ENCODE measurements at regions not wholly inside any gene's neighbourhood (a gene's known extent, or its start where the extent isn't known, plus 50 kb on each side); places are given as distances from the start of the nearest gene placed in this dataset.

- Histone ChIP-seq H3K9me3 (ENCODE audit: insufficient read depth in 2 of 2, low read depth in 1 of 2, low read length in 1 of 2) (peaks cover 0 to 4% of the 10 kb centered on the region in 2 experiments; a peak in 1 of 4 replicates), H3K36me3 (ENCODE audit: control insufficient read depth in 2 of 4, insufficient read depth in 4 of 4, low read length in 3 of 4) (no peaks in the 10 kb centered on the region), H3K79me2 (ENCODE audit: control insufficient read depth in 1 of 2, insufficient read depth in 2 of 2, low read length in 2 of 2) (no peaks in the 10 kb centered on the region), H3K27me3 (replicated peaks in 1 of 4; ENCODE audit: control insufficient read depth in 3 of 4, extremely low read depth in 1 of 4, insufficient read depth in 3 of 4, low read length in 3 of 4) (no peaks in the 10 kb centered on the region), H3K79me1 (ENCODE audit: low read depth, low read length) (no peaks in the 10 kb centered on the region), H2BK15ac (ENCODE audit: low read length) (no peak overlapping the region), H4K8ac (ENCODE audit: extremely low read depth, insufficient read depth, low read length) (no peak overlapping the region), H3K23ac (ENCODE audit: insufficient read length) (no peak overlapping the region), H3K4me3 (ENCODE audit: extremely low read depth in 1 of 4, insufficient read depth in 2 of 4, low read depth in 3 of 4, low read length in 4 of 4) (no peak overlapping the region), H3K4me2 (ENCODE audit: insufficient read depth in 1 of 2, low read depth in 2 of 2, low read length in 2 of 2) (no peak overlapping the region), H4K20me1 (replicated peaks in 1 of 2; ENCODE audit: control insufficient read depth in 1 of 2, insufficient read depth in 2 of 2, low read length in 2 of 2) (no peaks in the 10 kb centered on the region), H2BK120ac (replicated peaks; ENCODE audit: low read depth, low read length) (no peak overlapping the region), H2BK5ac (ENCODE audit: low read depth, low read length) (no peak overlapping the region), H3K4ac (replicated peaks; ENCODE audit: insufficient read length, low read depth, low read length) (no peak overlapping the region), H3K56ac (replicated peaks; ENCODE audit: insufficient read length, low read depth, low read length) (no peak overlapping the region), H4K5ac (ENCODE audit: insufficient read length, low read depth, low read length) (no peak overlapping the region), H3K4me1 (replicated peaks in 1 of 4; ENCODE audit: control insufficient read depth in 3 of 4, insufficient read depth in 4 of 4, low read length in 3 of 4) (no peaks in the 10 kb centered on the region), H3K18ac (ENCODE audit: extremely low read depth, low read length) (no peak overlapping the region), H4K91ac (replicated peaks; ENCODE audit: insufficient read length, low read length) (no peak overlapping the region), H3K27ac (ENCODE audit: low read depth, low read length) (no peak overlapping the region), H3K23me2 (ENCODE audit: low read depth, low read length) (no peaks in the 10 kb centered on the region), H3K14ac (ENCODE audit: insufficient read length) (no peak overlapping the region), H3K9ac (replicated peaks in 1 of 4; ENCODE audit: extremely low read depth in 1 of 4, low read depth in 3 of 4, low read length in 3 of 4) (no peak overlapping the region), H2AFZ (ENCODE audit: low read length) (no peak overlapping the region), H2AK5ac (ENCODE audit: low read depth, low read length) (no peak overlapping the region), H2BK12ac (ENCODE audit: low read depth, low read length) (no peak overlapping the region), H2BK20ac (ENCODE audit: low read length) (no peak overlapping the region)
- POLR2A ChIA-PET (ENCODE audit: partially characterized antibody), result no interaction called here
- FAIRE-seq (no peak), DNase-seq (ENCODE audit: low read depth in 1 of 2, low spot score in 2 of 2) (no peak)
- 90% methylated on average over 4 of the region's 4 CpGs; no CpG with 5 or more reads in 1 of the 2 experiments for WGBS, 2 experiments (ENCODE audit: extremely low coverage in 1 of 2, insufficient coverage in 1 of 2, insufficient read length in 1 of 2, insufficient replicate concordance in 2 of 2, low coverage in 1 of 2, low lambda C conversion rate in 2 of 2, missing lambda C conversion rate in 1 of 2)
- CTCF ChIA-PET (ENCODE audit: partially characterized antibody), result interaction anchor here (0.8 to 1.9 kb wide), 2 partner anchors 16 to 19 kb away, joined by 3 to 6 read pairs; no protein-coding TSS in a partner anchor
- TF ChIP-seq TCF12 (IDR thresholded peaks at IDR 0.05; ENCODE audit: low read depth, low read length) (no peak), TAF1 (IDR thresholded peaks at IDR 0.05; ENCODE audit: low read depth, low read length) (no peak), RXRA (IDR thresholded peaks at IDR 0.05; ENCODE audit: insufficient read depth, low read depth, low read length) (no peak), ASH2L (IDR thresholded peaks at IDR 0.05; ENCODE audit: low read length) (no peak)
These were observed 102.1 kb upstream of the ASTN2 start for GRCh38 chr9:117516676-117517632.
